GM12892 (cell line): ENCODE measurements at regions not wholly inside any gene's neighbourhood (a gene's known extent, or its start where the extent isn't known, plus 50 kb on each side); places are given as distances from the start of the nearest gene placed in this dataset.

ENCODE experiments used
- POLR2A ChIP-seq: IDR thresholded peaks from 2 replicates; pipeline ENCODE4 v1.6.1; 2011; ENCODE audit warnings: low read depth, low read length, control low read depth
- POLR2AphosphoS5 ChIP-seq: IDR thresholded peaks from 2 replicates; pipeline ENCODE4 v1.6.1; 2011; ENCODE audit warnings: low read depth, low read length, control low read depth
- TAF1 ChIP-seq: IDR thresholded peaks from 2 replicates; pipeline ENCODE4 v1.6.1; 2011; ENCODE audit warnings: low read depth, mild to moderate bottlenecking, control low read depth, low read length, borderline replicate concordance

GRCh38 chr6:54771968-54772367 lies 74.6 kb upstream of the FAM83B start:
- no peak for TF ChIP-seq POLR2AphosphoS5
- TF ChIP-seq POLR2A: no peak
- no peak for TF ChIP-seq TAF1
